ENCODE measurements at regions not wholly inside any gene's neighbourhood (a gene's known extent, or its start where the extent isn't known, plus 50 kb on each side); places are given as distances from the start of the nearest gene placed in this dataset.

GRCh38 chr2:200042102-200042735 lies 86.8 kb downstream of the MAIP1 start:
- no peak for ATAC-seq (replicated peaks)
- no peak for DNase-seq

GRCh38 chr2:200042944-200043343 lies 87.6 kb downstream of the MAIP1 start:
- Mint-ChIP-seq H3K9me3 (peaks cover 2 to 7% of the 10 kb centered on the region in 2 donors), H3K27me3 (peaks cover 27 to 47% of the 10 kb centered on the region in 2 donors)

More at GRCh38 chr2:200042102-200042735, 86.8 kb downstream of the MAIP1 start:
- Mint-ChIP-seq H3K9me3 (peaks cover 2 to 7% of the 10 kb centered on the region in 2 donors), H3K4me1 (ENCODE audit: low read depth in 2 of 2) (no peaks in the 10 kb centered on the region), H3K27me3 (peaks cover 20 to 40% of the 10 kb centered on the region in 2 donors), H3K4me3 (no peak overlapping the region), H3K27ac (no peak overlapping the region), H3K36me3 (ENCODE audit: insufficient read depth) (no peaks in the 10 kb centered on the region)

GRCh38 chr2:200044453-200044852 lies 89.1 kb downstream of the MAIP1 start:
- DNase-seq (no peak), ATAC-seq (replicated peaks) (no peak)
- peaks cover 3% of the 10 kb centered on the region for H3K36me3 Mint-ChIP-seq (ENCODE audit: insufficient read depth)
- no peak overlapping the region for H3K27ac Mint-ChIP-seq
- no peaks in the 10 kb centered on the region for H3K4me1 Mint-ChIP-seq (ENCODE audit: low read depth in 2 of 2)
- H3K27me3 Mint-ChIP-seq: peaks cover 37 to 57% of the 10 kb centered on the region in 2 donors
- H3K9me3 Mint-ChIP-seq: peaks cover 2 to 7% of the 10 kb centered on the region in 2 donors
- H3K4me3 Mint-ChIP-seq: no peak overlapping the region

More at GRCh38 chr2:200042944-200043343, 87.6 kb downstream of the MAIP1 start:
- H3K27ac Mint-ChIP-seq: no peak overlapping the region
- DNase-seq (no peak), ATAC-seq (replicated peaks) (no peak)
- no peaks in the 10 kb centered on the region for H3K4me1 Mint-ChIP-seq (ENCODE audit: low read depth in 2 of 2)
- peaks cover 3% of the 10 kb centered on the region for H3K36me3 Mint-ChIP-seq (ENCODE audit: insufficient read depth)
- no peak overlapping the region for H3K4me3 Mint-ChIP-seq

- peaks cover 37 to 48% of the 10 kb centered on the region in 2 donors for H3K27me3 Mint-ChIP-seq
- no peak overlapping the region for H3K27ac Mint-ChIP-seq
- no peak overlapping the region for H3K4me3 Mint-ChIP-seq
- ATAC-seq (replicated peaks) (no peak), DNase-seq (no peak)
- H3K9me3 Mint-ChIP-seq: peaks cover 2 to 7% of the 10 kb centered on the region in 2 donors
- H3K36me3 Mint-ChIP-seq (ENCODE audit: insufficient read depth): peaks cover 3% of the 10 kb centered on the region
- no peaks in the 10 kb centered on the region for H3K4me1 Mint-ChIP-seq (ENCODE audit: low read depth in 2 of 2)
These were observed 93.0 kb downstream of the MAIP1 start for GRCh38 chr2:200048421-200048820.

- no peak overlapping the region for H3K27ac Mint-ChIP-seq
- no peak overlapping the region for H3K4me3 Mint-ChIP-seq
- DNase-seq (no peak), ATAC-seq (replicated peaks) (no peak)
- H3K4me1 Mint-ChIP-seq (ENCODE audit: low read depth in 2 of 2): no peaks in the 10 kb centered on the region
- peaks cover 2 to 7% of the 10 kb centered on the region in 2 donors for H3K9me3 Mint-ChIP-seq
- peaks cover 40 to 52% of the 10 kb centered on the region in 2 donors for H3K27me3 Mint-ChIP-seq
- peaks cover 3% of the 10 kb centered on the region for H3K36me3 Mint-ChIP-seq (ENCODE audit: insufficient read depth)
These were observed 93.7 kb downstream of the MAIP1 start for GRCh38 chr2:200049086-200049485.

- no peaks in the 10 kb centered on the region for H3K9me3 Mint-ChIP-seq
- peaks cover 3% of the 10 kb centered on the region for H3K36me3 Mint-ChIP-seq (ENCODE audit: insufficient read depth)
- ATAC-seq (replicated peaks) (no peak), DNase-seq (no peak)
- no peak overlapping the region for H3K27ac Mint-ChIP-seq
- peaks cover 52 to 55% of the 10 kb centered on the region in 2 donors for H3K27me3 Mint-ChIP-seq
- H3K4me1 Mint-ChIP-seq (ENCODE audit: low read depth in 2 of 2): no peaks in the 10 kb centered on the region
- no peak overlapping the region for H3K4me3 Mint-ChIP-seq
These were observed 95.7 kb downstream of the MAIP1 start for GRCh38 chr2:200050921-200051610.

GRCh38 chr2:200051611-200051945 lies 96.2 kb downstream of the MAIP1 start:
- no peak overlapping the region for H3K4me3 Mint-ChIP-seq
- ATAC-seq (replicated peaks) (no peak), DNase-seq (no peak)
- no peaks in the 10 kb centered on the region for H3K9me3 Mint-ChIP-seq
- peaks cover 57% of the 10 kb centered on the region in 2 donors for H3K27me3 Mint-ChIP-seq
- peaks cover 3% of the 10 kb centered on the region for H3K36me3 Mint-ChIP-seq (ENCODE audit: insufficient read depth)
- H3K4me1 Mint-ChIP-seq (ENCODE audit: low read depth in 2 of 2): no peaks in the 10 kb centered on the region
- no peak overlapping the region for H3K27ac Mint-ChIP-seq

GRCh38 chr2:200052627-200053026 lies 97.2 kb downstream of the MAIP1 start:
- no peaks in the 10 kb centered on the region for H3K4me1 Mint-ChIP-seq (ENCODE audit: low read depth in 2 of 2)
- DNase-seq (no peak), ATAC-seq (replicated peaks) (no peak)
- peaks cover 57 to 64% of the 10 kb centered on the region in 2 donors for H3K27me3 Mint-ChIP-seq
- no peak overlapping the region for H3K27ac Mint-ChIP-seq
- H3K9me3 Mint-ChIP-seq: no peaks in the 10 kb centered on the region
- peaks cover 2% of the 10 kb centered on the region for H3K36me3 Mint-ChIP-seq (ENCODE audit: insufficient read depth)
- H3K4me3 Mint-ChIP-seq: no peak overlapping the region

- no peak for ATAC-seq (replicated peaks)
- DNase-seq: no peak
- Mint-ChIP-seq H3K9me3 (no peaks in the 10 kb centered on the region), H3K4me3 (no peak overlapping the region), H3K36me3 (ENCODE audit: insufficient read depth) (no peaks in the 10 kb centered on the region), H3K4me1 (ENCODE audit: low read depth in 2 of 2) (no peaks in the 10 kb centered on the region), H3K27ac (no peak overlapping the region), H3K27me3 (peaks cover 66 to 69% of the 10 kb centered on the region in 2 donors)
These were observed 99.5 kb downstream of the MAIP1 start for GRCh38 chr2:200054681-200055468.

GRCh38 chr2:200056105-200056504 lies 100.7 kb downstream of the MAIP1 start:
- no peak overlapping the region for H3K4me3 Mint-ChIP-seq
- ATAC-seq (replicated peaks): no peak

GRCh38 chr2:200063155-200063554 lies 107.8 kb downstream of the MAIP1 start:
- Mint-ChIP-seq H3K36me3 (ENCODE audit: insufficient read depth) (no peaks in the 10 kb centered on the region), H3K27me3 (peaks cover 31 to 38% of the 10 kb centered on the region in 2 donors), H3K27ac (no peak overlapping the region), H3K4me1 (ENCODE audit: low read depth in 2 of 2) (no peaks in the 10 kb centered on the region), H3K4me3 (no peak overlapping the region), H3K9me3 (no peaks in the 10 kb centered on the region)
- DNase-seq (no peak), ATAC-seq (replicated peaks) (no peak)

More at GRCh38 chr2:200056105-200056504, 100.7 kb downstream of the MAIP1 start:
- no peak overlapping the region for H3K27ac Mint-ChIP-seq
- H3K27me3 Mint-ChIP-seq: peaks cover 59 to 71% of the 10 kb centered on the region in 2 donors
- no peaks in the 10 kb centered on the region for H3K4me1 Mint-ChIP-seq (ENCODE audit: low read depth in 2 of 2)
- H3K36me3 Mint-ChIP-seq (ENCODE audit: insufficient read depth): no peaks in the 10 kb centered on the region
- no peak for DNase-seq
- H3K9me3 Mint-ChIP-seq: no peaks in the 10 kb centered on the region

GRCh38 chr2:200064879-200065278 lies 109.5 kb downstream of the MAIP1 start:
- no peak for ATAC-seq (replicated peaks)
- no peaks in the 10 kb centered on the region for H3K4me1 Mint-ChIP-seq (ENCODE audit: low read depth in 2 of 2)
- H3K27ac Mint-ChIP-seq: no peak overlapping the region
- no peak for DNase-seq
- H3K36me3 Mint-ChIP-seq (ENCODE audit: insufficient read depth): no peaks in the 10 kb centered on the region
- H3K27me3 Mint-ChIP-seq: peaks cover 15 to 28% of the 10 kb centered on the region in 2 donors
- H3K9me3 Mint-ChIP-seq: no peaks in the 10 kb centered on the region
- no peak overlapping the region for H3K4me3 Mint-ChIP-seq

- Mint-ChIP-seq H3K9me3 (no peaks in the 10 kb centered on the region), H3K4me1 (ENCODE audit: low read depth in 2 of 2) (no peaks in the 10 kb centered on the region), H3K4me3 (no peak overlapping the region), H3K36me3 (ENCODE audit: insufficient read depth) (no peaks in the 10 kb centered on the region), H3K27ac (no peak overlapping the region), H3K27me3 (peaks cover 15 to 26% of the 10 kb centered on the region in 2 donors)
- no peak for ATAC-seq (replicated peaks)
- no peak for DNase-seq
These were observed 110.1 kb downstream of the MAIP1 start for GRCh38 chr2:200065477-200065876.

Measured in effector memory CD8-positive, alpha-beta T cell (primary cell).